ENCODE measurements at regions not wholly inside any gene's neighbourhood (a gene's known extent, or its start where the extent isn't known, plus 50 kb on each side); places are given as distances from the start of the nearest gene placed in this dataset.
A peak's percentile ranks its signal among the peaks of the same experiment; 100 is the strongest.

DNA sequence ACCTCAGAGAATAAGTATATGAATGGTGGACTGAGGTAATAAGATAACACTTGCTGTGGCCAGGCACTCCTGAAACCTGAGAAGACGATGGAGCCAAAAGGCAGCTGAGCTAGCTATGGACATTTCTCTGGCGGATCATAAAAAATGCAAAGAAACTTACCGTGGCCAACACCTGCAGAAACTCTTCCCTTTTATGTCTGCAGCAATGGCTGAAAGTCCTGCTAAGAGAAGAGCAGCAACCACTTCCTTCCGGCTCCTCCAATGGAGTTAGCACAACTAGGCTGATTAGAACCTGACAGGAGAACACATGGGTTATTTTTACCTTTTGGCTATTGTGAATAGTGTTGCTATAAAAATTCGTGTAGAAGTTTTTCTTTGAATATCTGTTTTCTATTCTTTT is 76.0 kb upstream of the MAGEB16 start:
- FAIRE-seq, result no peak
- no peak for DNase-seq (ENCODE audit: insufficient read length, low spot score)
- TF ChIP-seq, protein P1, sequence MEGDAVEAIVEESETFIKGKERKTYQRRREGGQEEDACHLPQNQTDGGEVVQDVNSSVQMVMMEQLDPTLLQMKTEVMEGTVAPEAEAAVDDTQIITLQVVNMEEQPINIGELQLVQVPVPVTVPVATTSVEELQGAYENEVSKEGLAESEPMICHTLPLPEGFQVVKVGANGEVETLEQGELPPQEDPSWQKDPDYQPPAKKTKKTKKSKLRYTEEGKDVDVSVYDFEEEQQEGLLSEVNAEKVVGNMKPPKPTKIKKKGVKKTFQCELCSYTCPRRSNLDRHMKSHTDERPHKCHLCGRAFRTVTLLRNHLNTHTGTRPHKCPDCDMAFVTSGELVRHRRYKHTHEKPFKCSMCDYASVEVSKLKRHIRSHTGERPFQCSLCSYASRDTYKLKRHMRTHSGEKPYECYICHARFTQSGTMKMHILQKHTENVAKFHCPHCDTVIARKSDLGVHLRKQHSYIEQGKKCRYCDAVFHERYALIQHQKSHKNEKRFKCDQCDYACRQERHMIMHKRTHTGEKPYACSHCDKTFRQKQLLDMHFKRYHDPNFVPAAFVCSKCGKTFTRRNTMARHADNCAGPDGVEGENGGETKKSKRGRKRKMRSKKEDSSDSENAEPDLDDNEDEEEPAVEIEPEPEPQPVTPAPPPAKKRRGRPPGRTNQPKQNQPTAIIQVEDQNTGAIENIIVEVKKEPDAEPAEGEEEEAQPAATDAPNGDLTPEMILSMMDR (IDR thresholded peaks at IDR 0.05; ENCODE audit: insufficient read depth, missing control alignments), result no peak

DNA sequence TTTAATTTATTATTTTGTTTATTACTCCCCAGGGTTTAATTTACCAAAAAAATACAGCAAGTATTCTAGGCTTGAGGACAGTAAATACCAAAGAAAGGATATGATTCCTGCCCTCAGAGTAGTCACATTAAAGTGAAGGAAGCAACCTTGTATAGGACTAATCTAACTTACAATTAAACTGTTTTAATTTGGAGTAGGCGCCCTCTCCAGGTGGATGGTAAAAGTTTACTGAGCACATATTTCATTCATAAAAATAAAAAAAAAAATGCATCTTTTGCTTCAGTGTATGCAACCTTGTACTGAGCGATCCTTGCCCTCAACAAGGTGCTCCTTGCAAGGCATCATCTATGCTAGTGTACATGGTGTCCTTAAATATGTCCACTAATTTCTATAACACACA is 72.0 kb upstream of the MAGEB16 start:
- FAIRE-seq, result no peak
- TF ChIP-seq, protein P1 (IDR thresholded peaks at IDR 0.05; ENCODE audit: insufficient read depth, missing control alignments), result peak; percentile 52
- no peak for DNase-seq (ENCODE audit: insufficient read length, low spot score)

DNA sequence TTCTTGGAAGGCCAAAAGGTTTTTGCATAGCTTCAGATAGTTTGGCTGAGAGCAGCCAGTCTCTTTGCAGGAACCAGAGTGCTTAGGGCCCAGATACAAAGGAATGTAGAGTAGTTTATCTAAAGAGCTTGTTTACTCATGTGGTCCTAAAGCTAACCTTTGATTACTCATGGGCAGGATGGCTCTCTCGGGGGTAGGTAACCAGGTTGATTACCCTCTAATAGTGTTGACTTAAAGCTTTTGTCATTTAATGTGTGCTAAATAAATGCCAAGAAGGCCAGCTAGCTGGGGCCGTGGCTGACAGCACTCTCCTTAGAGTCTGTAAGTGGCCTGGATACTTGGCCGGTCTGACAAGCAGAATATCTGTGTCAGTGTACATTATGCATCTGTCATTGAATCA is 69.7 kb upstream of the MAGEB16 start:
- TF ChIP-seq, protein P1 (IDR thresholded peaks at IDR 0.05; ENCODE audit: insufficient read depth, missing control alignments), result no peak
- FAIRE-seq (no peak), DNase-seq (ENCODE audit: insufficient read length, low spot score) (no peak)

DNA sequence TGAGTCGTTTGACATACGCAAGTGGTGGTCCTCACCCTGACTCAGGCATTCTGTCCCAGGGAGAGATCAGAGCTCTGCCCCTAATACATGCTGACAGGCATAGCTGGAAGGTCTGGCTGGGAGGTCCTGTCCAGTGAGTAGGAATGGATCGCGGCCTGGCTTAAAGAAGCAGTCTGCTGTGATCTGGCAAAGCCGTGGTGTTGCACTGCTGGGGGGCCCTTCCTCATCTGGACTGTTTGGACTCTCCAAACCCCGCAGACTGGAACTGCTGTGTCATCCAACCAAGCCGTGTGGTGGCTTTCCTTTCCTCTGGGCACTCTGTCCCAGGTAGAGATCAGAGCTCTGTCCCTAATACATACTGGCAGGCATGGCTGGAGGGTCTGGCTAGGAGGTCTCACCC is 64.3 kb upstream of the MAGEB16 start:
- FAIRE-seq (no peak), DNase-seq (ENCODE audit: insufficient read length, low spot score) (no peak)
- TF ChIP-seq, protein P1 (IDR thresholded peaks at IDR 0.05; ENCODE audit: insufficient read depth, missing control alignments), result no peak

DNA sequence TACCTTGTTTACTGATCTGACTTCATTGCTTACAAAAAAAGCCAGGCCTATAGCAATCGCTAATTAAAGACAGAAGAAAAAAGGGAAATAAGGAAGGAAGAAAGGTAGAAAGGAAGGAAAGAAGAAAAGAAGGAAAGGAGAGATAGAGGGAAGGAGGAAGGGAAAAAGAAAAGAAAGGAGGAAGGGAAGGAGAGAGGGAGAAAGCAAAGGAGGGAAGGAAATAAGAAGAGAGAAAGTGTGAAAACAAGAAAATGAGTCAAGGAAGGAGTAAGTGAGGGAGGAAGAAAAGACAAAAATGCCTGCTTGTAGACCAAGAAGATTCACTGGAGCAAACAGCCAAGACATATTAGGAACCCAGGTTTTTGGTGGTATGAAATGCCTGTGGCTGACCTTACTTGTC is 57.0 kb upstream of the MAGEB16 start:
- TF ChIP-seq, protein P1 (IDR thresholded peaks at IDR 0.05; ENCODE audit: insufficient read depth, missing control alignments), result no peak
- DNase-seq (ENCODE audit: insufficient read length, low spot score) (no peak), FAIRE-seq (no peak)

DNA sequence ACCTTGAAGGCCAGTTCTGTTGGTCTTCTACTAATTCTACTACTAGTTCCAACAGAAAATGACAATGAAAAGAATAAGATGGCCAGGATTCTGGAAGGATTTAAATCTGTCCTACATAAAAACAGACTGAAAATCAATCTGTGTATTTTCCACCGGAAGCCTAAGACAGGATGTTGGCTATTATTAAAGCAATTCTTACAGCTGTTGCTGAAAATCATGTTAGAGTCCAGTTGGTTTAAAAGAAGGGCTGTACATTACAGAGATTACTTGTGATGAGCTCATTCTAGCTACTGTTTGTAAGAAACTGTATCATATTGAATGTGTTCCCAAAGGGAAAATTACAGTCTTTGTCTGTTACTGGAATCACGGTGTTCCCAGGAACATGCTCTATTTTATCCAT is 54.8 kb upstream of the MAGEB16 start:
- TF ChIP-seq, protein P1 (IDR thresholded peaks at IDR 0.05; ENCODE audit: insufficient read depth, missing control alignments), result no peak
- no peak for FAIRE-seq
- no peak for DNase-seq (ENCODE audit: insufficient read length, low spot score)
